GM19023 (cell line): ENCODE measurements at regions not wholly inside any gene's neighbourhood (a gene's known extent, or its start where the extent isn't known, plus 50 kb on each side); places are given as distances from the start of the nearest gene placed in this dataset.
"Not testable (repeated sequence)": the region's sequence is repeated elsewhere in the genome, so short reads cannot be mapped to it uniquely, and the experiment has no call there.

Experiments used
- ATAC-seq: cut with Tn5 transposase; IDR thresholded peaks from one replicate; pipeline ENCODE4 v1.9.1; 2021; ENCODE audit warnings: mild to moderate bottlenecking, moderate library complexity; ENCODE audit not compliant: unreplicated experiment

DNA sequence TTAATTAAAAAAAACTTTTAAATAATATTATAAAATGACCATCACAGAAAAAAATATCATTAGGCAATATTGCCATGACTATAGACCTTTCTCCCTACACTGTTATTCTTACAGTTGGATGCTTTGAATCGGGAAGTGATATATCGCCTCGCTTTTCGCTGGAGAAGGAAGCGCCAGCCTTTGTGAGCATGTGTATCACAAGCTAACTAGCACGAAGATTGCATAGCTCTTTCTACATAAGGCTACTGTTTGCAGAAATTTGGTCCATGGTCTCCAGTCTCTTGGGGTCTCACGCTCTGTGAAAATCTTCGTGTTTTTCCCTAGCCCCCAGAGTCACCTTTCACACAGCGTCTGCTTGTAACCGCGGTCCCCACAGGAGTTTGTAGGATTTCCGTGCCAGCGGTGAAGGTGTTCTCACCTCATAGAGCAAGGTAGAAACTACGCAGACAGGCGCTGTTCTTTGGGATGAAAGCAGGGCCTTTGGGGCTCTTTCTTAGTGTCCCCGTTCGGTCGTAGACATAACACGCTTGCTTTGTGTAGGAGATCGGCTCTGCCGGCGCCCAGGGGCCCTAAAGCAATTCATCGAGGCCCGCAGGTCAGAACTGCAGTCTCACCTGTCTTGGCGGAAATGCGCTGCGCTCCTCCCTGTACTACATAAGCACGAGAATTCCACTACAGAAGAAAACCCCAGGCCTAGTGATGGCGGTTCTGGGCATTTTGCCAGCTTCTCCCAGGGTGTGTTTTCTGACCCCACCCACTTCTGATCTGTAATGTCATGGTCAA lies 214.5 kb upstream of the NOTCH2NLA start:
- ATAC-seq: not testable (repeated sequence)

DNA sequence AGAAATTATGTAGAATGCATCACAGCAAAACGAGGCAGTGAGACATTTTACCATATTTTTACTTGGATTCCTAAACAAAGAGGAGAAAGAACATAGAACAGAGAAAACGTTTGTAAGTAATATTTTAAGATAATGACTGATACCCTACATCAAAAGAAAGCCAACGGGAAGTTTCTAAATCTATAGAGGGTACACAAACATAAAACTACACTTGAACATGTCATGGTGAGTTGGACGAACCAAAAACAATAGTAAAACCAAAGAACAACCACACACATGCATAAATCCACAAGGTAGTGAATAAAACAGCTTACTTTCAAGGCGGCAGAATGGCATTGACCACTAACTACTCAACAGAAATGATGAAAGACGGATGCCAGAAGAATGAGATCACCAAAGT lies 209.7 kb upstream of the NOTCH2NLA start:
- ATAC-seq: not testable (repeated sequence)

DNA sequence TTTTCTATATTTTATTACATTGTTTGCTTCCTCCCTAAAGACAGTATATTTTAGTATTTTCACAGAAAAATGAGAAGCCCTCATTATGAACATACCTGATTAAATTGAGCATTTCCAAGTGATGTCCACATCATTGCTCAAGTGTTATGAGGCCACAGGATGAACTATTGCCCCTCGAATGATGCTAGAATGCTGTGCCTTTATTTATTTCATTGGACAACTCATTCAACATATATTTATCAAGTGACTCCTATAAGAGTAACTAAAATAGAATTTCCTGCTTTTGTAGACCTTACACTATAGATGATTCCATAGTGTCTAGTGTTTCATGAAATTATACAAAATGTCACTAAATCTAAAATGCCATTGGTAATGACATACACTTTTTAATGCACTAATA lies 187.8 kb upstream of the NOTCH2NLA start:
- not testable (repeated sequence) for ATAC-seq

DNA sequence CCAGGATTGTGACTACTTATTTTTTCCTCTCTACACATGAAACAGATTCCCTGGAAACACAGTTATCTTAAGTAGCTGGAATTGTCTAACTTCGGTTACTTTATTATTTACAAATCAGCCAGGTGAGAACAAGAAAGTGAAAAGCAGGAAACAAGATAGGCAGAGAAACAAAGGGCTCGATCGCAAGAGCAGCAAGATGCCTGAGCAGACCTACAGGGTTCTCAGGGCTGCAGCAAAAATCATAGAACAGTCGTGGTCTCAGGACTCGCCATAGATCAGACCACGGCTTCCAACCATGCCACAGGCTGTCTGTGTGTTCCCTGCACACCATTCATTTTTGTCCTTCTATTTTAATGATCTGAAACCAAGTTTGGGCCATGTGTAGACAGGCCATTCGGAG lies 186.2 kb upstream of the NOTCH2NLA start:
- ATAC-seq: not testable (repeated sequence)

DNA sequence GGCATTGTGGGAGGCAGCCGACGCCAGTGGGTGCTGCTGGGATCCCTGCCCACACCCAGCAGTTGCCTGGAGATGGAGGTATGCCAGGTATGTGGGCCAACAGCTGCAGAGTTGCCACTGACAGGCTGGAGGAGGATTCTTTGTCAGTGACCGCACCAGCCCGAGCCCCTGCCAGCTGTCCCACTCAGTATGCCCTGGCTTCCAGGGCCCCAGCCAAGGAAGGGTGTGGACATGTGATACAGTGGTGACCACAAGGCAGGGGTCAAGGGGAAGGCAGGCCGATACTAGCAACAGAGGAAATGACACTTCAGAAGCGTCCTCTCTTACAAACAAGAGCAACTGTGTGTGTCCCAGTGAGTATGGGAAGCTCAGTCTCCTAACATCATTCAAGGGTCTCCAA lies 185.1 kb upstream of the NOTCH2NLA start:
- ATAC-seq: not testable (repeated sequence)

DNA sequence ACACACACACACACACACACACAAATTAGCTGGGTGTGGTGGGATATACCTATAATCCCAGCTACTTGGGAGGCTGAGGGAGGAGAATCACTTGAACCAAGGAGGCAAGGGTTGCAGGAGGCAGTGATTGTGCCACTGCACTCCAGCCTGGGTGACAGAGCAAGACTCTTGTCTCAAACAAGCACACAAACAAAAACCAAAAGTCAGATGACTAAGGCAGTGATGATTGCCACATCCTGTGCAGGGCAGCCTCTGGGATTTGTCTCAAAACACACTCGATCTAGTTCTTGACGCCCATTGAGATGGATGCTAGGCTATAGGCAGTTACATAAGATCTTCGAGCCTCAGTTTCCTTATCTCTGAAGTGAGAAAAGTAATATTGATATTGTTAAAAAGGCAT lies 183.1 kb upstream of the NOTCH2NLA start:
- not testable (repeated sequence) for ATAC-seq

DNA sequence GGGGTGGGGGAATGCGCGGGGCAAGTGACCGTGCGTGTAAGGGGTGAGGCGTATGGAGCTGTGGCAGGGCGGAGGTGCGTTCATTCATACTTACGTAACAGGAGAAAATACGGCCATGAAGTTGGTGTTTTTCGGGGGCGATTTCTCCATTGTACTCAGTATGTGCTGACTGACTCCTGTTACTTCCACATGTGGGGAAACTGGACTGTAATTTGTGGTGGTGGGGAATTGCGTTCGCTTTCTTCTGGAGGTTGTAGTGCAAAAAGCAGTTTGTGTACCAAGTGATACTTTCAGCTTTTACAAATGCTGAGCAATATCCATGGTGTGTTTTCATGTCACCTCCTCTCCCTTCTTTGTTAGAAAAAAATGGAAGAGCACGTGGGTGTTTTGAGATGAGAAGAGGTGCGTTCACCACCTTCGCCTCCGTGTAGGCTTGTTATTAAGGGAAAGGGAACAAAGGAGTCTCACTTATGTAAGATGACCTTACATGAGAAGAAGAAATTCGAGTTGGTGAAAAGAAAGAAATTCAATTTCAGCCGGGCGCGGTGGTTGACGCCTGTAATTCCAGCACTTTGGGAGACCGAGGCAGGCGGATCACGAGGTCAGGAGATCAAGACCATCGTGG lies 181.1 kb upstream of the NOTCH2NLA start:
- not testable (repeated sequence) for ATAC-seq

DNA sequence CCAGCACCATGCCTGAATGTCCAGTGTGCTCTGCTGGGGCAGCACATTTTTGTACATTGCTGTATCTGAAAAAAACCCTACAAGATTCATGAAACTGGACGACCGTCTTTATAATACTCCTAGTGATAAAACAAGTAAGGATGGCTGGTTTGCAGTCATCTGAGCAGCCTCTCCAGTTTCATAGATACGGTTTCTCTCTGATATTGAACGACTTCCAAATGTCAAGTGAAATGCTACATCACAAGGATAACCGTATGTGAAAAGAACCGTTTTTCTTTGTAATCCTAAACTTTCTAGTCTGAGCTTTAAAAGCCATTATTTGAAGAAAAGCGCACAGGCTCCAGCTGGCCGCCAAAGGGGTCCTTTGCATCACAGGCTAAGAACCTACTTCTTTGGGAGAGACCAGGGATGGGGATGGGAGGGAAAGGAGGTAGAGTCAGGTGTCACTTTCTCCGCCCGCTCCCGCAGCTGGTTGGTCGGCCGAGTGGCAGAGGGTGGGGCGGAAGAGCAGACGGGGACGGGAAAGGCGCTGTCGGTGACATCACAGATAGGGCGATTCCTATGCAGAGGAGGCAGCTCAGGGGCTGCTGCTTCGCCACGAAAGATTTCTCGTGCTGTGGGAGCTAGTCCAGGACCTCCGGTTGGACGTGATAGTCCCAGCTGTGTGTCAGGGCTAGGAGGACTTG lies 180.4 kb upstream of the NOTCH2NLA start:
- not testable (repeated sequence) for ATAC-seq

DNA sequence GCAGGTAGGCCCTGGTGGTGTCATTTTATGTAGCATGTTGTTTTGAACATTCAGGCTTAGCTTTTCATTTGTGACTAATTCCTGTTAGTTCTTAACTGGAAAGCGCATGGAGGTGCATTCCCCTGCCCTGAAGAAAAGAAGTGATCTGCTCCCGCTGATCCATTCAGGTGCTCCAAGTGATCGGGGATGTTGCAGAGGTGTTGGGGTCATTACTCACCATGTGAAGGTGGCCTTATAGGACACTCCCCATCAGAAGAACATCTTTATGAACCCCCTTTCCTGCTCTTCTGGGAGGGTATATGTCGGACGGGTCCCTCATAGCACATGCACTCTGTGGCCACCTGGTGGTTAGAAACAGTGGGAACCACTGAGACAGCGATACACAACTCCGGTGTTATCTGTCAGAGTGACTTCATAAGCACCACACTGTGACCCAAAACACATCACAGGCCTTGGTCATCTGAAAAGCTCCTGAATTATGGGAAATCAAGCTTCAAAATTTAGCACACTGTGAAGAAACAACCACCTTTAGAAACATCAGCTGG lies 172.5 kb upstream of the NOTCH2NLA start:
- not testable (repeated sequence) for ATAC-seq

DNA sequence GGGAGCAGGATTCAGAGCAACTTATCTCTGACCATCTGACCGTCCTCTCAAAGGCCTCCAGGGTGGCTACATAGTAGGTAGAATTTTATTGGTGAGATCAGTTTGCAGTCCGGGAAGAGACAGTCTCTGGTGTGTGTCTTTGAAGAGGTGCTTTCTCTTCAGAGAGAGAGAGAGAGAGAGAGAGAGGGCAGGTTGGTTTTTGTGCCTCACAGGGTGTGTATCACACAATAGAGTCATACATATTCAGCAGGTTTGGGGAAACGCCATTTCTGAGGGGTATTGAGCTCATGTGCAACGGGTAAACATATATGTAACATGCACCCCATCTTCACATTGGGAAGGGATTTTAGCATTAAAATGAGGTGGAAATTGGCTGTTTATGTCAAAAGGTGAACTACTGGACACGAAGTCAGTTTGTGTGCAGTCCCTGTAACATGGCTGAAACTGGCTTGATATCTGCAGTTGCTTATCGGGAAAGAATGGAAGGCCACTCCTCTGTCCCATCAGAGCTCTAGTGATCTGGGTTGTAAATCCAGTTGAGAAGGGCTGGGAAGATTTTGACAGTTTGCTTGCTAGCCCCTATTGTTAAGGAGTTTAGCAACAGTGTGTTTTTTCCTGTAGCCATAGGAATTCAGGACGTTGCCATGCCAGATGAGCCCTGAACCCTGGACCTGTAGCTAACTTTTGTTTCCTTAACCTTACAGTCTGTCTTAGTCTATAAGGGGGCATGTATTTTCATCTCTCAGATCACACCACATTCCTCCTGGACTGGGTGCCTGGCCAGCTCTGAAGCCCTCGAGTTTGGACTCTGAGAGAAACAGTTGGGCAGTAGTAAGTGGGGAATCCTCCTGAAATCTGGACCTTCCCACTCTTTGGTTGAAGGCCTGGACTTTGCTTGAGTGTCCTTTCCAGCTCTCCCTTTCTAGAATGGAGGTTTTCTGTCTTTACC lies 171.6 kb upstream of the NOTCH2NLA start:
- ATAC-seq: not testable (repeated sequence)

DNA sequence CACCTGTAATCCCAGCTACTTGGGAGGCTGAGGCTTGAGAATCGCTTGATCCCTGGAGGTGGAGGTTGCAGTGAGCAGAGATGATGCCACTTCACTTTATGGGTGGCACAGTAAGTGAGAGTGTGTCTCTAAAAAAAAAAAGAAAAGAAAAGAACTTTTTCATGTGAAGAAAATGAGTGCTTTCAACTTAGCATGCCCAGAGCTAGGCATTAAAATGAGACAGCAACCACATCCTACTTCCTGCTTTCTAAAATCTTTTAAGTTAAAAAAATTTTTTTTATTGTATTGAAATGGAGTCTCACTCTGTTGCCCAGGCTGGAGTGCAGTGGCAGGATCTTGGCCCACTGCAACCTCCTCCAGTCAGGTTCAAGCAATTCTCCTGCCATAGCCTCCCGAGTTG lies 170.4 kb upstream of the NOTCH2NLA start:
- not testable (repeated sequence) for ATAC-seq

DNA sequence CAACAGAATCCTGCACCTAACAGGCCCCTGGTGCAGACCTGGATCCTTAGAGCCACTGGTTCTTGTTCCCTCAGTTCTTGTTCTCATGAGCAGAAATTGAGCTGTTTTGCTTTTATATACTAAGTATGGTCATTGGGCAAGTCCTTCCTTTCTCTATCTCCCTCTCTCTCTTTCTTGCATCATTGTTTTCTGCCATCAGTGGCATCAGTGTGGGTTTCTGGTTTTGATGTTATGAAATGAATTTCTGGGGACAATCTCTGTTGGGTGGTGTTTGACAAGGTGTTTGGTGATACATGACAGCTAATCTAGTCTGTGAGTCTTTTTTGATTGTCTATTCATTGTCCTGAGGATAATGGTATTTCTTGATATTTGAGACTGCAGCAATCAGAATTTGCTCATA lies 168.0 kb upstream of the NOTCH2NLA start:
- ATAC-seq: not testable (repeated sequence)

DNA sequence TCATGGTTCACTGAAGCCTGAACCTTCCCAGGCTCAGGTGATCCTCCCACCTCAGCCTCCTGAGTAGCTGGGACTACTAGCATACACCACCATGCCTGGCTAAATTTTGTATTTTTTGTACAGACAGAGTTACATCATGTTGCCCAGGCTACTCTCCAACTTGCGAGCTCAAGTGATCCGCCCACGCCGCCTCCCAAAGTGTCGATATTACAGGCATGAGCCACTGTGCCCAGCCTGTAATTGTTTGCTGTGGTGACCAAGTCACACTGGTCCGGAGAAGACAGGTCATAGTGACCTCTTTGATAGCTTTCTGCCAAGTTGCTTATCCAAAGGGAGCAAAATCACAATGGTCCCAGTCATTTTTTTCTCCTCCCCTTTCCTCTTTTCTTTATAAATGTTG lies 167.4 kb upstream of the NOTCH2NLA start:
- ATAC-seq: not testable (repeated sequence)

DNA sequence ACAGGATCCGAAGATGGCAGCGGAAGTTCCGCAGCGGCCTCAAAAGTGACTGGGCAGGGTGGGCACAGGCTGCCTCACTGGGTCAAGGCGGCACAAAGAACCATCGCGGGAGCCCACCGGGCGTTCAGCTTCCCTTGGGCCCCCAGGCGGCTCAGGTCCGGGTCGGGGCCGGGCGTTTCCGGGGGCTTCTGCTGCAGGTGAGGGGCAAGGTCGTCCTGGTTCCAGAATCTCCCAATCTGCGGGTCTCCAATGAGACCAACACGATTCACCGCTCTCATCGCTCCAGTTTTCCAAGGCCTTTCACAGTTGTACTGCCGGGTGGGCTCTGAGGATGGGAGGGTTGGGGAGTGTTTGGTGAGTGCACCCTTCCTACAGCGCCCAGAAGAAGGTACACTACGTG lies 165.0 kb upstream of the NOTCH2NLA start:
- not testable (repeated sequence) for ATAC-seq

DNA sequence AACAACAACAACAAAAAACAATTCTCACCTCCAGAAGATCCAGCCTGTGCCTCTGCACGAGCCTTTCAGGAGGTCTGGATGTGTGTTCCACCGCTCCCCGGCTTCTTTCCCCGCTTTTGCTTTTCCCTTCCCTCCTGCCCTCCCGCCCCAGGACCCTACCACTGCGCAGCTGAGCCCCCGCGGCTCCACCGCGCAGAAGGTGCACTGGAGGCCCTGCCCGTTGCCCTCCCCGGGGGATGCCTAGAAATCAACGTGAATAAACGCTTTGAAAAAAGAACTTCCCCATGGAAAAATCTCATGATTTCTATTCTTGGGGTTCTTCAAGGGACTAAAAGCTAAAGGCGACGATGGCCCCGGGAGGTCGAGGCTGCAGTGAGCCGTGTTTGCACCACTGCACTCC lies 164.3 kb upstream of the NOTCH2NLA start:
- ATAC-seq: not testable (repeated sequence)

DNA sequence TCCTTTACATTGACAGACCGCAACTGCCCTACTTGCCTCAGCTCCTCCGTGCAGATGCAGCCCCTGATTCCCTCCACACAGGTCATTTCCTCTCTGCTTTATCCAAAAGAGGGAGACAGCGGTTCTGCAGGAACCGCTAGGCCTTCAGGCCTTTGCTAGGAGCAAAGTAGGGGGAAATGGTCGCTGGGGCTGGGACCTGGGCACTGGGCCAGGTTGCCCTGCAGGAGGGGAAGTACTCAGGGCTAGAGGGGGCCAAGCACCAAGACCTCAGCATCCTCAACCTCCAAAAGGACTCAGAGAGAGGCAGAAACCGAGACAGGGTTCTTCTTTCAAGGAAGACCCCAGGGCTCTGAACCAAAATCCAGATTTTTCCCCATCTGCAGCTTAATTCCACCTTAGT lies 160.4 kb upstream of the NOTCH2NLA start:
- ATAC-seq: not testable (repeated sequence)

DNA sequence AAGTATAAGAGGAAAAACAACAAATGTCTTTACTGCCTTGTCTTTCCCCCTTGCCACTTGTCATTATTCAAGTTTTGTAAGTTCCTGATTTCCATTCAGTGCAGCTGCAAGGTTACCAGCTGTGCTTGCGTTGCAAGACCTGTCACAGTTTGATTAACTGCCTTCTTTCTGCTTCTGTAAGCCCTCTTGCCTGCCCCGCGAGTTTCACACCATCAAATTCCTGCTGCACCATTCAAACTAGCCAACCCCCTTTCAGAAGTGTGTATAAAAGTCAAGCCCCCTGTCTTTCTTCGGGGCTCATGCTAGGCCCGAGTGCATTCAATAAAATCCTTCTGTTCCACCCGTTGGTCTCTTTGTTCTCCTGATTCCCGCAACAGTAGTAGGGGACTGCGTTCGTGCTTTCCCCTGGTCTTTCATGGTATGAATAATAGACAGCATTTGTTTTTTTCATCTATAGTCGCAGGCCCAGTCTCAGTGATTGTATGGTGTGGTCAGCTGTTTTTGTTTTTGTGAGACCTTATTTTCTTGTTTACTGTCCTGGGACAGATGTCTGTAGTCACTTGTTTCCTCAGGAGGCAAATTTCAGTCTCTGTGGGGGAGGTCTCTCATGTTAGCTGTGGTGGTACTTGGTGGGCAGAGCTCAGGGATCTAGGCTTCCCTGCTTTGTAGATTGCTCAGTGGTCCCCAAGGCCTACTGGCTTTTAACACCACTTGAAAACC lies 159.1 kb upstream of the NOTCH2NLA start:
- ATAC-seq: not testable (repeated sequence)

DNA sequence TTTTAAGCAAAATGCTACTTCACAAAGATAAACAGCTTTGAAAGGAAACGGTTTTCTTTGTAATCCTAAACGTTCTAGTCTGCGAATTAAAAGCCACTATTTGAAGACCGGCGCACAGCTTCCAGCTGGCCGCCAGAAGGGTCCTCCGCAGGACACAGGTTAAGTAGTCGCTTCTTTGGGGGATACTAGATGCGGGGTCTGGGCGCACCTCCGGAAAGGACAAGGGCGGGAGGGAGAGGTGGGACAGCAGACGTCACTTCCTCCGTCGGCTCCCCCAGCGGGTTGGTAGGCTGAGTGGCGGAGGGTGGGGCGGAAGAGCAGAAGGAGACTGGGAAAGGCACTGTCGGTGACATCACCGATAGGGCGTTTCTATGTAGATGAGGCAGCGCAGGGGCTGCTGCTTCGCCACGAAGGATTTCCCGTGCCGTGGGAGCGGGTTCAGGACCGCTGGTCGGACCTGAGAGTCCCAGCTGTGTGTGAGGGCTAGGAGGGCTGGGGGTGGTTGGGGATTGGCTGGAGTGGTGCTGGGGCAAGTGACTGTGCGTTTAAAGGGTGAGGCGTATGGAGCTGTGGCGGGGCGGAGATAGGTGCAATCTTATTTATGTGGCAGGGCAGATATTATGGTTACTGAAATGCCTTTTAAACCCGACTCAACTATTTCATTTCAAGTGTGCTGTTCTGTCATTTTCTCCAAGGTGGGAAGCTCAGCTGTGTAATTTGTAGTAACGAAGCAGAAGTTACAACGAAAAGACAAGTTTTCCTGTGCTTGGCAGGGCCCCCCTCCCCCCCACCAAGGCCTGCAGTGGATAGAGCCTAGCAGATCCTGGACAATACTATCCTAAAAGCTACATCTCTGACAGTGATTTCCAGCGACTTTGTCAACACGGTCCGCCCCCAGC lies 158.3 kb upstream of the NOTCH2NLA start:
- peak; percentile 96 for ATAC-seq

DNA sequence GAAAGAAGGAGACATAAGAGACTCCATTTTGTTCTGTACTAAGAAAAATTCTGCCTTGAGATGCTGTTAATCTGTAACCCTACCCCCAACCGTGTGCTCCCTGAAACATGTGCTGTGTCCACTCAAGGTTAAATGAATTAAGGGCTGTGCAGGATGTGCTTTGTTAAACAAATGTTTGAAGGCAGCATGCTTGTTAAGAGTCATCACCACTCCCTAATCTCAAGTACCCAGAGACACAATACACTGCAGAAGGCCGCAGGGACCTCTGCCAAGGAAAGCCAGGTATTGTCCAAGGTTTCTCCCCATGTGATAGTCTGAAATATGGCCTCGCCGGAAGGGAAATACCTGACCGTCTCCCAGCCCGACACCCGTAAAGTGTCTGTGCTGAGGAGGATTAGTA lies 152.4 kb upstream of the NOTCH2NLA start:
- not testable (repeated sequence) for ATAC-seq
